Mammary epithelial cell (primary cell): ENCODE measurements at regions not wholly inside any gene's neighbourhood (a gene's known extent, or its start where the extent isn't known, plus 50 kb on each side); places are given as distances from the start of the nearest gene placed in this dataset.

ENCODE experiments used
- EZH2 ChIP-seq: IDR thresholded peaks from 2 replicates; pipeline ENCODE4 v1.6.1; 2012; ENCODE audit warnings: low read length, inconsistent platforms, borderline replicate concordance
- TF ChIP-seq, protein P1 (sequence below), 2 donors: IDR thresholded peaks in 1 of 2; conservative IDR thresholded peaks in 1 of 2; 2 replicates each; pipeline ENCODE4 v1.5.1; 2011 to 2012; ENCODE audit warnings: inconsistent platforms in 2 of 2, low read length in 2 of 2, mild to moderate bottlenecking in 2 of 2, control low read depth in 1 of 2, low read depth in 1 of 2; ENCODE audit not compliant: insufficient read depth in 1 of 2; ENCODE audit errors: extremely low read depth in 1 of 2

DNA sequence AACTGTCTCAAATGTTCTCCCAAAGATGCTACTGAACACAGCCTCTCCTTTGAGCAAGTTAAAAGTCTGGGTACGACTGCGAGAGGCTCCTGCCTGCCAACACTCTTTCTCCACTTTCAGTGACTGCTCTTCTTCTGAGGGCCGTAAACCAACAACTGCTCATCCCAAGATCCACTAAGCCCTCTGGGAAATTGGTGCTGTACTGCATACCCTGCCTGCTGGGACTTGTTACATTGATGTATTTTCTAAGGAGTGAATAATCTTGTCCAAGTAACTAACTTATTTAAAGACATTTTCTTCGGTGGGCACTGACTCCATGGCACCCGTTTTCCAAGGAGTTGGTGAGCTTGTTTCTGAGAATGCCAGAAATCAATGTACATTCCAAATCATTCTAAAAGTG, 87.2 kb downstream of the ZNF280B start:
- TF ChIP-seq, protein P1, sequence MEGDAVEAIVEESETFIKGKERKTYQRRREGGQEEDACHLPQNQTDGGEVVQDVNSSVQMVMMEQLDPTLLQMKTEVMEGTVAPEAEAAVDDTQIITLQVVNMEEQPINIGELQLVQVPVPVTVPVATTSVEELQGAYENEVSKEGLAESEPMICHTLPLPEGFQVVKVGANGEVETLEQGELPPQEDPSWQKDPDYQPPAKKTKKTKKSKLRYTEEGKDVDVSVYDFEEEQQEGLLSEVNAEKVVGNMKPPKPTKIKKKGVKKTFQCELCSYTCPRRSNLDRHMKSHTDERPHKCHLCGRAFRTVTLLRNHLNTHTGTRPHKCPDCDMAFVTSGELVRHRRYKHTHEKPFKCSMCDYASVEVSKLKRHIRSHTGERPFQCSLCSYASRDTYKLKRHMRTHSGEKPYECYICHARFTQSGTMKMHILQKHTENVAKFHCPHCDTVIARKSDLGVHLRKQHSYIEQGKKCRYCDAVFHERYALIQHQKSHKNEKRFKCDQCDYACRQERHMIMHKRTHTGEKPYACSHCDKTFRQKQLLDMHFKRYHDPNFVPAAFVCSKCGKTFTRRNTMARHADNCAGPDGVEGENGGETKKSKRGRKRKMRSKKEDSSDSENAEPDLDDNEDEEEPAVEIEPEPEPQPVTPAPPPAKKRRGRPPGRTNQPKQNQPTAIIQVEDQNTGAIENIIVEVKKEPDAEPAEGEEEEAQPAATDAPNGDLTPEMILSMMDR (conservative IDR thresholded peaks at IDR 0.05 in 1 of 2, IDR thresholded peaks at IDR 0.05 in 1 of 2; ENCODE audit: extremely low read depth in 1 of 2, insufficient read depth in 1 of 2, low read depth in 1 of 2, low read length in 2 of 2): no peak
- TF ChIP-seq EZH2: no peak
